ENCODE measurements at regions not wholly inside any gene's neighbourhood (a gene's known extent, or its start where the extent isn't known, plus 50 kb on each side); places are given as distances from the start of the nearest gene placed in this dataset.
A peak's percentile ranks its signal among the peaks of the same experiment; 100 is the strongest.

- Histone ChIP-seq H3K36me3 (no peaks in the 10 kb centered on the region), H3K9me3 (no peaks in the 10 kb centered on the region), H3K27me3 (no peaks in the 10 kb centered on the region), H3K4me3 (no peak overlapping the region)
- no peak for DNase-seq
These were observed 160.5 kb downstream of the UBE2E3 start for GRCh38 chr2:181140928-181141327.

- H3K4me3 ChIP-seq, result no peak overlapping the region
- no peaks in the 10 kb centered on the region; the same call in 1 of the 2 replicates for H3K9me3 ChIP-seq
- H3K36me3 ChIP-seq, result no peaks in the 10 kb centered on the region
- no peaks in the 10 kb centered on the region for H3K27me3 ChIP-seq
- DNase-seq, result no peak
These were observed 161.3 kb downstream of the UBE2E3 start for GRCh38 chr2:181141676-181142075.

GRCh38 chr2:181142514-181142913, 162.1 kb downstream of the UBE2E3 start:
- no peaks in the 10 kb centered on the region for H3K27me3 ChIP-seq
- H3K9me3 ChIP-seq, result no peaks in the 10 kb centered on the region; the same call in 1 of the 2 replicates
- DNase-seq, result no peak
- no peaks in the 10 kb centered on the region for H3K36me3 ChIP-seq
- H3K4me3 ChIP-seq, result no peak overlapping the region

GRCh38 chr2:181143790-181144300, 163.4 kb downstream of the UBE2E3 start:
- Histone ChIP-seq H3K9me3 (no peaks in the 10 kb centered on the region; the same call in 1 of the 2 replicates), H3K4me3 (no peak overlapping the region), H3K27me3 (no peaks in the 10 kb centered on the region), H3K36me3 (no peaks in the 10 kb centered on the region)
- DNase-seq, result no peak

- peaks cover 1% of the 10 kb centered on the region; the same call in 1 of the 2 replicates for H3K9me3 ChIP-seq
- no peak overlapping the region for H3K4me3 ChIP-seq
- H3K27me3 ChIP-seq, result no peaks in the 10 kb centered on the region
- no peak for DNase-seq
- H3K36me3 ChIP-seq, result no peaks in the 10 kb centered on the region
These were observed 165.2 kb downstream of the UBE2E3 start for GRCh38 chr2:181145645-181146044.

- no peaks in the 10 kb centered on the region for H3K27me3 ChIP-seq
- peaks cover 2% of the 10 kb centered on the region; the same call in 1 of the 2 replicates for H3K9me3 ChIP-seq
- H3K4me3 ChIP-seq, result no peak overlapping the region
- DNase-seq, result no peak
- H3K36me3 ChIP-seq, result no peaks in the 10 kb centered on the region
These were observed 165.8 kb downstream of the UBE2E3 start for GRCh38 chr2:181146171-181146570.

GRCh38 chr2:181149056-181149455, 168.7 kb downstream of the UBE2E3 start:
- H3K36me3 ChIP-seq, result no peaks in the 10 kb centered on the region
- peaks cover 2% of the 10 kb centered on the region; the same call in 1 of the 2 replicates for H3K9me3 ChIP-seq
- no peak overlapping the region for H3K4me3 ChIP-seq
- H3K27me3 ChIP-seq, result no peaks in the 10 kb centered on the region
- no peak for DNase-seq

- Histone ChIP-seq H3K9me3 (peaks cover 2% of the 10 kb centered on the region; the same call in 1 of the 2 replicates), H3K36me3 (no peaks in the 10 kb centered on the region), H3K4me3 (no peak overlapping the region), H3K27me3 (no peaks in the 10 kb centered on the region)
- DNase-seq, result no peak
These were observed 171.8 kb downstream of the UBE2E3 start for GRCh38 chr2:181152226-181152625.

GRCh38 chr2:181152701-181153100, 172.3 kb downstream of the UBE2E3 start:
- peak; percentile 64 for DNase-seq
- Histone ChIP-seq H3K4me3 (no peak overlapping the region), H3K9me3 (peaks cover 2% of the 10 kb centered on the region; the same call in 1 of the 2 replicates), H3K27me3 (no peaks in the 10 kb centered on the region), H3K36me3 (no peaks in the 10 kb centered on the region)

GRCh38 chr2:181153886-181154285, 173.5 kb downstream of the UBE2E3 start:
- Histone ChIP-seq H3K9me3 (peaks cover 2% of the 10 kb centered on the region; the same call in 1 of the 2 replicates), H3K27me3 (no peaks in the 10 kb centered on the region), H3K4me3 (no peak overlapping the region), H3K36me3 (no peaks in the 10 kb centered on the region)
- no peak for DNase-seq

GRCh38 chr2:181157326-181157725, 176.9 kb downstream of the UBE2E3 start:
- no peak for DNase-seq
- H3K9me3 ChIP-seq, result no peaks in the 10 kb centered on the region; the same call in 1 of the 2 replicates
- no peaks in the 10 kb centered on the region for H3K36me3 ChIP-seq
- H3K27me3 ChIP-seq, result no peaks in the 10 kb centered on the region
- H3K4me3 ChIP-seq, result no peak overlapping the region

GRCh38 chr2:181158427-181158826, 178.0 kb downstream of the UBE2E3 start:
- H3K4me3 ChIP-seq, result no peak overlapping the region
- H3K27me3 ChIP-seq, result no peaks in the 10 kb centered on the region
- DNase-seq, result no peak
- H3K36me3 ChIP-seq, result no peaks in the 10 kb centered on the region
- no peaks in the 10 kb centered on the region; the same call in 1 of the 2 replicates for H3K9me3 ChIP-seq

- no peaks in the 10 kb centered on the region for H3K27me3 ChIP-seq
- H3K9me3 ChIP-seq, result no peaks in the 10 kb centered on the region
- DNase-seq, result no peak
- no peaks in the 10 kb centered on the region for H3K36me3 ChIP-seq
- H3K4me3 ChIP-seq, result no peak overlapping the region
These were observed 181.2 kb downstream of the UBE2E3 start for GRCh38 chr2:181161615-181162014.

GRCh38 chr2:181163139-181163538, 182.7 kb downstream of the UBE2E3 start:
- Histone ChIP-seq H3K27me3 (no peaks in the 10 kb centered on the region), H3K9me3 (peaks cover 6% of the 10 kb centered on the region; the same call in 1 of the 2 replicates), H3K4me3 (no peak overlapping the region), H3K36me3 (no peaks in the 10 kb centered on the region)
- no peak for DNase-seq

GRCh38 chr2:181163691-181164090, 183.3 kb downstream of the UBE2E3 start:
- H3K36me3 ChIP-seq, result no peaks in the 10 kb centered on the region
- H3K4me3 ChIP-seq, result no peak overlapping the region
- peaks cover 6% of the 10 kb centered on the region; the same call in 1 of the 2 replicates for H3K9me3 ChIP-seq
- H3K27me3 ChIP-seq, result no peaks in the 10 kb centered on the region
- DNase-seq, result no peak

GRCh38 chr2:181164699-181165098, 184.3 kb downstream of the UBE2E3 start:
- Histone ChIP-seq H3K27me3 (no peaks in the 10 kb centered on the region), H3K9me3 (peaks cover 6% of the 10 kb centered on the region; the same call in 1 of the 2 replicates), H3K4me3 (no peak overlapping the region), H3K36me3 (no peaks in the 10 kb centered on the region)
- no peak for DNase-seq

- Histone ChIP-seq H3K36me3 (no peaks in the 10 kb centered on the region), H3K9me3 (peaks cover 6% of the 10 kb centered on the region; the same call in 1 of the 2 replicates), H3K27me3 (no peaks in the 10 kb centered on the region), H3K4me3 (no peak overlapping the region)
- DNase-seq, result no peak
These were observed 184.9 kb downstream of the UBE2E3 start for GRCh38 chr2:181165199-181165868.

- Histone ChIP-seq H3K4me3 (no peak overlapping the region), H3K9me3 (peaks cover 6% of the 10 kb centered on the region; the same call in 1 of the 2 replicates), H3K27me3 (no peaks in the 10 kb centered on the region), H3K36me3 (no peaks in the 10 kb centered on the region)
- no peak for DNase-seq
These were observed 189.1 kb downstream of the UBE2E3 start for GRCh38 chr2:181169503-181169902.
